OCI-LY7 (cell line): ENCODE measurements at regions not wholly inside any gene's neighbourhood (a gene's known extent, or its start where the extent isn't known, plus 50 kb on each side); places are given as distances from the start of the nearest gene placed in this dataset.

Experiments used
- BruUV-seq: library from RNA; stranded (reverse); fragments of 400-500 nt; replicated peaks from 2 replicates; lab custom pipeline; 2021; lab: Mats Ljungman, UMichigan
- CTCF ChIA-PET: fragments of 300-600 bp; sonication (Branson Sonifier 250); formaldehyde crosslinking; loops from one replicate; lab custom pipeline; 2022; ENCODE audit warnings: antibody characterized with exemption; ENCODE audit not compliant: unreplicated experiment; lab: Charles Lee
- POLR2A ChIA-PET: fragments of 300-600 bp; sonication (Branson Sonifier 250); formaldehyde crosslinking; loops from one replicate; lab custom pipeline; 2022; ENCODE audit warnings: antibody characterized with exemption; lab: Charles Lee
- DNase-seq: peaks from one replicate; pipeline ENCODE4 v3.0.0-alpha.2; 2015; ENCODE audit warnings: low spot score
- H2AFZ ChIP-seq: fragments of 200-600 bp; sonication (generic), shearing (Covaris generic); 2 replicates; pipeline ENCODE4 v1.6.1; 2014; ENCODE audit warnings: mild to moderate bottlenecking, antibody characterized with exemption, low read length, moderate library complexity
- H3K27ac ChIP-seq: fragments of 200-600 bp; sonication (generic); 2 replicates; pipeline ENCODE4 v1.5.1; 2014; ENCODE audit warnings: mixed run types, low read depth, mild to moderate bottlenecking, moderate library complexity, low read length, inconsistent platforms; ENCODE audit not compliant: poor library complexity, severe bottlenecking
- H3K36me3 ChIP-seq: fragments of 200-600 bp; sonication (generic); 2 replicates; pipeline ENCODE4 v1.6.1; 2014; ENCODE audit warnings: mild to moderate bottlenecking, antibody characterized with exemption, low read length, moderate library complexity, mixed read lengths; ENCODE audit not compliant: insufficient read depth
- H3K4me1 ChIP-seq: fragments of 200-600 bp; sonication (generic); 2 replicates; pipeline ENCODE4 v1.5.1; 2014; ENCODE audit warnings: mild to moderate bottlenecking, low read length; ENCODE audit not compliant: insufficient read depth, poor library complexity, severe bottlenecking
- H3K4me2 ChIP-seq: fragments of 200-600 bp; sonication (generic); 2 replicates; pipeline ENCODE4 v1.6.1; 2014; ENCODE audit warnings: mild to moderate bottlenecking, low read length
- H3K4me3 ChIP-seq: fragments of 200-600 bp; sonication (generic); 2 replicates; pipeline ENCODE4 v1.5.1; 2014; ENCODE audit warnings: mild to moderate bottlenecking, low read depth, low read length; ENCODE audit not compliant: poor library complexity, severe bottlenecking
- H3K79me2 ChIP-seq: fragments of 200-600 bp; sonication (generic); 2 replicates; pipeline ENCODE4 v1.6.1; 2016; ENCODE audit warnings: low read depth, mild to moderate bottlenecking, low read length, moderate library complexity, mixed read lengths; ENCODE audit not compliant: insufficient read depth
- H3K9me2 ChIP-seq: fragments of 200-600 bp; sonication (generic); 2 replicates; pipeline ENCODE4 v1.6.1; 2016; ENCODE audit warnings: mild to moderate bottlenecking, low read length, mixed read lengths; ENCODE audit not compliant: insufficient read depth
- H3K9me3 ChIP-seq: fragments of 200-600 bp; sonication (generic); 2 replicates; pipeline ENCODE4 v1.6.1; 2014; ENCODE audit warnings: mild to moderate bottlenecking, mixed run types, low read length, mixed read lengths
- H4K20me1 ChIP-seq: fragments of 200-600 bp; sonication (generic); 2 replicates; pipeline ENCODE4 v1.6.1; 2014; ENCODE audit warnings: mild to moderate bottlenecking, antibody characterized with exemption, low read length, moderate library complexity, mixed read lengths; ENCODE audit not compliant: insufficient read depth
- EZH2phosphoT487 ChIP-seq: fragments of 200-600 bp; sonication (generic); IDR thresholded peaks from 2 replicates; pipeline ENCODE4 v1.6.1; 2018; ENCODE audit warnings: low read depth, borderline replicate concordance, mild to moderate bottlenecking, mixed run types, antibody characterized with exemption, low read length, moderate library complexity, mixed read lengths
- intact Hi-C: fragments of 100-400 bp; cut with micrococcal nuclease; formaldehyde crosslinking; loops from one replicate; pipeline ENCODE4 v1.10.0; 2022; ENCODE audit not compliant: unreplicated experiment
- TF ChIP-seq, protein P1 (sequence below): fragments of 200-600 bp; sonication (generic); conservative IDR thresholded peaks from 2 replicates; pipeline ENCODE4 v1.5.1; 2014; ENCODE audit warnings: mild to moderate bottlenecking, antibody characterized with exemption, low read length, moderate library complexity, mixed read lengths

DNA sequence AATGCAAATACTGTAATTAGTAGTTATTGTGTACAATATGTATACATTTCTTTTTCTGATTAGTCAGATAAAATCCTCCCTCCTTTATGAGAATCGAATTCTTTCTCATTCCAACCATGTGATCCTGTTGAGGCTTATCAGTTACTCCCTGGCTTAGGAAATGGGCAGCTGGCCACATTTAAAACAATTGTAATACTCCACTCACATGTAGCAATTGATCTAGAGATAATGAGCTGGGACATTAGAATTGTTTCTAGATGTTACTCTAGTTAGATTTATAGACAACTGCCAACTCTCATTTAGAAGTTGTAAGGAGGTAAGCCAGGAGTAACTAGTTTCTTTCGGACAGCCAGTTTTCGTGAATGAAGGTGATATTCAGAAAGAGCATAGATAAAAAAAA, 859.3 kb upstream of the AADAT start:
- Histone ChIP-seq H3K4me2 (no peak overlapping the region), H3K4me1 (no peaks in the 10 kb centered on the region), H3K79me2 (no peaks in the 10 kb centered on the region), H2AFZ (no peak overlapping the region), H3K36me3 (no peaks in the 10 kb centered on the region), H4K20me1 (no peaks in the 10 kb centered on the region), H3K9me2 (no peaks in the 10 kb centered on the region), H3K4me3 (no peak overlapping the region), H3K27ac (no peak overlapping the region), H3K9me3 (no peaks in the 10 kb centered on the region)
- intact Hi-C loops = no loop called here
- BruUV-seq = no TSS peak
- TF ChIP-seq, protein P1, sequence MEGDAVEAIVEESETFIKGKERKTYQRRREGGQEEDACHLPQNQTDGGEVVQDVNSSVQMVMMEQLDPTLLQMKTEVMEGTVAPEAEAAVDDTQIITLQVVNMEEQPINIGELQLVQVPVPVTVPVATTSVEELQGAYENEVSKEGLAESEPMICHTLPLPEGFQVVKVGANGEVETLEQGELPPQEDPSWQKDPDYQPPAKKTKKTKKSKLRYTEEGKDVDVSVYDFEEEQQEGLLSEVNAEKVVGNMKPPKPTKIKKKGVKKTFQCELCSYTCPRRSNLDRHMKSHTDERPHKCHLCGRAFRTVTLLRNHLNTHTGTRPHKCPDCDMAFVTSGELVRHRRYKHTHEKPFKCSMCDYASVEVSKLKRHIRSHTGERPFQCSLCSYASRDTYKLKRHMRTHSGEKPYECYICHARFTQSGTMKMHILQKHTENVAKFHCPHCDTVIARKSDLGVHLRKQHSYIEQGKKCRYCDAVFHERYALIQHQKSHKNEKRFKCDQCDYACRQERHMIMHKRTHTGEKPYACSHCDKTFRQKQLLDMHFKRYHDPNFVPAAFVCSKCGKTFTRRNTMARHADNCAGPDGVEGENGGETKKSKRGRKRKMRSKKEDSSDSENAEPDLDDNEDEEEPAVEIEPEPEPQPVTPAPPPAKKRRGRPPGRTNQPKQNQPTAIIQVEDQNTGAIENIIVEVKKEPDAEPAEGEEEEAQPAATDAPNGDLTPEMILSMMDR = no peak
- no peak for TF ChIP-seq EZH2phosphoT487
- CTCF ChIA-PET = no interaction called here
- DNase-seq = no peak
- POLR2A ChIA-PET = no interaction called here

DNA sequence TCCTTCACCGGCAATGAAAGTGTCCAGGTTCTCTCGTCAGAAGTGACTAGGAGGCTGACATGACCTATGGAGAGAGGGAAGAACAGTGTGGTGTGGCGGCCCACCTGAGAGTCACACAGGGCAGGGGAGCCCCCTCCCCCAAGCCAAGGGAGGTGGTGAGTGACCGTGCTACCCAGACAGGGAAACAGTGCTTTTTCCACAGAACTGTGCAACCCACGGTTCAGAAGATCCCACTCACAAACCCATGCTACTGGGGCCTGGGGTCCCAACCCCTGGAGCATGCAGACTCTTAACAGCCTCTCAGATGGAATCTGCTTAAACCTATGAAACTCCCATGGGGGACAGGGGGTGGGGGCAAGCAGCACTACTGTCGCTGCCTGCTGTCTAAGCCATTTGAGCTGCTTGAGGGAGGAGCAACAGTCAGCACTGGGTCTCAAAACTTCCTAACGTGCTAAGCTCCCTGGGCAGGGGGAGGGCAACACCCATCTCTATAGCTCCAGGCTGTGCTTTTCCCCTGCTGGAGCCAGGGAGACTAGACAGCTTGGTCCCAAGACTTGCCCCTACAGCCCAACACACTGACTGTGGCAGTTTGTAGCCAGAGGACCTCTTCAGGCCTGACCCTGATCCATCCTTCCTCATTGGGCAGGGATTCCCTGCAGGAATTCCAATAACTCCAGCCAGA, 850.4 kb upstream of the AADAT start:
- no TSS peak for BruUV-seq
- Histone ChIP-seq H3K4me1 (no peaks in the 10 kb centered on the region), H3K27ac (no peak overlapping the region), H4K20me1 (no peaks in the 10 kb centered on the region), H2AFZ (no peak overlapping the region), H3K9me2 (no peaks in the 10 kb centered on the region), H3K4me2 (no peak overlapping the region), H3K4me3 (no peak overlapping the region), H3K79me2 (no peaks in the 10 kb centered on the region), H3K36me3 (no peaks in the 10 kb centered on the region), H3K9me3 (no peaks in the 10 kb centered on the region)
- intact Hi-C loops = no loop called here
- DNase-seq = no peak
- POLR2A ChIA-PET = interaction anchor here (1.5 kb wide), 1 partner anchor 11 kb away, joined by 3 read pairs; no protein-coding TSS in a partner anchor
- no peak for TF ChIP-seq EZH2phosphoT487
- TF ChIP-seq, protein P1 = no peak
- CTCF ChIA-PET = no interaction called here

- no peaks in the 10 kb centered on the region for H3K9me2 ChIP-seq
- H2AFZ ChIP-seq = no peak overlapping the region
- no peaks in the 10 kb centered on the region for H4K20me1 ChIP-seq
- H3K36me3 ChIP-seq = no peaks in the 10 kb centered on the region
- no peak overlapping the region for H3K4me3 ChIP-seq
- no peak overlapping the region for H3K4me2 ChIP-seq
- DNase-seq = no peak
- BruUV-seq = no TSS peak
- intact Hi-C loops = no loop called here
- POLR2A ChIA-PET = no interaction called here
- CTCF ChIA-PET = no interaction called here
- no peaks in the 10 kb centered on the region for H3K9me3 ChIP-seq
- TF ChIP-seq, protein P1 = no peak
- no peak for TF ChIP-seq EZH2phosphoT487
- no peak overlapping the region for H3K27ac ChIP-seq
- H3K79me2 ChIP-seq = no peaks in the 10 kb centered on the region
- no peaks in the 10 kb centered on the region for H3K4me1 ChIP-seq
Measured at GRCh38 chr4:170938588-170938987, 848.8 kb upstream of the AADAT start.
